IMR-90 (cell line): ENCODE measurements at regions not wholly inside any gene's neighbourhood (a gene's known extent, or its start where the extent isn't known, plus 50 kb on each side); places are given as distances from the start of the nearest gene placed in this dataset.

Experiments
- ATAC-seq: fragments of 200-7000 bp; cut with Tn5 transposase; 2 replicates; pipeline ENCODE4 v1.9.1; 2020; ENCODE audit warnings: low read depth, mild to moderate bottlenecking, moderate library complexity
- BruUV-seq: library from RNA; stranded (reverse); fragments of 400-500 nt; replicated peaks from 2 replicates; lab custom pipeline; 2021; lab: Mats Ljungman, UMichigan
- CTCF ChIA-PET: fragments of 300-600 bp; formaldehyde crosslinking; extraction: SDS; loops from one replicate; lab custom pipeline; 2021; ENCODE audit warnings: antibody characterized with exemption; lab: Yijun Ruan, JAX
- POLR2A ChIA-PET: fragments of 300-600 bp; sonication (Branson Sonifier 250); formaldehyde crosslinking; loops from one replicate; lab custom pipeline; 2022; ENCODE audit warnings: antibody characterized with exemption; ENCODE audit not compliant: unreplicated experiment; lab: Charles Lee
- DNase-seq: peaks from one replicate; pipeline ENCODE4 v3.0.0; 2013
- H2AFZ ChIP-seq: replicated peaks from 2 replicates; pipeline ENCODE3; 2013; ENCODE audit warnings: low read length, mild to moderate bottlenecking; ENCODE audit not compliant: poor library complexity
- H2AK5ac ChIP-seq: 2 replicates; pipeline ENCODE4 v1.6.1; 2013; ENCODE audit warnings: low read depth, low read length, inconsistent platforms
- H2AK9ac ChIP-seq: replicated peaks from 2 replicates; pipeline ENCODE3; 2013; ENCODE audit warnings: mild to moderate bottlenecking, low read depth, low read length, moderate library complexity; ENCODE audit not compliant: poor library complexity
- H2BK120ac ChIP-seq: 2 replicates; pipeline ENCODE4 v1.6.1; 2013; ENCODE audit warnings: low read depth, low read length, inconsistent platforms
- H2BK15ac ChIP-seq: 3 replicates; pipeline ENCODE4 v1.6.1; 2013; ENCODE audit warnings: low read depth, low read length, inconsistent platforms
- H2BK20ac ChIP-seq: 2 replicates; pipeline ENCODE4 v1.6.1; 2013; ENCODE audit warnings: low read depth, mild to moderate bottlenecking, inconsistent platforms, low read length, moderate library complexity
- H2BK5ac ChIP-seq: 2 replicates; pipeline ENCODE4 v1.6.1; 2013; ENCODE audit warnings: mild to moderate bottlenecking, low read depth, low read length, inconsistent platforms; ENCODE audit not compliant: poor library complexity, severe bottlenecking
- H3K14ac ChIP-seq: replicated peaks from 2 replicates; pipeline ENCODE4 v1.6.1; 2013; ENCODE audit warnings: low read depth, low read length, inconsistent platforms
- H3K18ac ChIP-seq: 2 replicates; pipeline ENCODE4 v1.6.1; 2013; ENCODE audit warnings: low read depth, low read length, control low read depth
- H3K23ac ChIP-seq: 2 replicates; pipeline ENCODE4 v1.6.1; 2013; ENCODE audit warnings: low read depth, low read length, inconsistent platforms
- H3K27ac ChIP-seq: 2 replicates; pipeline ENCODE4 v1.5.1; 2013; ENCODE audit warnings: mild to moderate bottlenecking, control low read depth, low read length; ENCODE audit not compliant: insufficient read depth
- H3K27me3 ChIP-seq: 2 replicates; pipeline ENCODE4 v1.6.1; 2013; ENCODE audit warnings: low read length; ENCODE audit not compliant: control insufficient read depth, insufficient read depth
- H3K36me3 ChIP-seq: 2 replicates; pipeline ENCODE4 v1.6.1; 2013; ENCODE audit warnings: low read length, mixed read lengths; ENCODE audit not compliant: control insufficient read depth, insufficient read depth
- H3K4ac ChIP-seq: 2 replicates; pipeline ENCODE4 v1.6.1; 2013; ENCODE audit warnings: low read depth, low read length, inconsistent platforms
- H3K4me1 ChIP-seq: 2 replicates; pipeline ENCODE4 v1.6.1; 2013; ENCODE audit warnings: low read length, mixed read lengths; ENCODE audit not compliant: control insufficient read depth, insufficient read depth
- H3K4me2 ChIP-seq: 2 replicates; pipeline ENCODE4 v1.6.1; 2013; ENCODE audit warnings: low read depth, mild to moderate bottlenecking, control low read depth, low read length, moderate library complexity
- H3K4me3 ChIP-seq: 2 replicates; pipeline ENCODE4 v1.5.1; 2013; ENCODE audit warnings: low read depth, mild to moderate bottlenecking, control low read depth, low read length, moderate library complexity; ENCODE audit not compliant: insufficient read depth
- H3K56ac ChIP-seq: 2 replicates; pipeline ENCODE4 v1.6.1; 2013; ENCODE audit warnings: low read length, inconsistent platforms; ENCODE audit not compliant: insufficient read depth; ENCODE audit errors: extremely low read depth
- H3K79me1 ChIP-seq, 2 experiments: 2 replicates each; pipeline ENCODE4 v1.6.1; 2013; ENCODE audit warnings: low read length in 2 of 2, inconsistent platforms in 1 of 2, low read depth in 1 of 2
- H3K9ac ChIP-seq: 2 replicates; pipeline ENCODE4 v1.6.1; 2013; ENCODE audit warnings: low read depth, low read length, control low read depth
- H3K9me1 ChIP-seq: 2 replicates; pipeline ENCODE4 v1.6.1; 2013; ENCODE audit warnings: low read length, inconsistent platforms; ENCODE audit not compliant: insufficient read depth
- H3K9me3 ChIP-seq: 2 replicates; pipeline ENCODE4 v1.6.1; 2013; ENCODE audit warnings: low read length; ENCODE audit not compliant: control insufficient read depth, insufficient read depth
- H4K20me1 ChIP-seq: 2 replicates; pipeline ENCODE4 v1.6.1; 2013; ENCODE audit warnings: low read length, inconsistent platforms; ENCODE audit not compliant: insufficient read depth
- H4K5ac ChIP-seq: 2 replicates; pipeline ENCODE4 v1.6.1; 2013; ENCODE audit warnings: mild to moderate bottlenecking, low read depth, low read length, control low read depth
- H4K8ac ChIP-seq, 2 experiments: 2 replicates each; pipeline ENCODE4 v1.6.1; 2013; ENCODE audit warnings: low read depth in 2 of 2, low read length in 2 of 2, control low read depth in 1 of 2, inconsistent platforms in 1 of 2
- H4K91ac ChIP-seq: 2 replicates; pipeline ENCODE4 v1.6.1; 2013; ENCODE audit warnings: low read depth, low read length, inconsistent platforms; ENCODE audit not compliant: insufficient read depth
- BHLHE40 ChIP-seq: fragments of 150-350 bp; IDR thresholded peaks from 2 replicates; pipeline ENCODE4 v1.6.1; 2016; ENCODE audit warnings: mild to moderate bottlenecking, low read depth, low read length
- FOS ChIP-seq: fragments of 150-350 bp; IDR thresholded peaks from 2 replicates; pipeline ENCODE4 v1.6.1; 2016; ENCODE audit warnings: low read depth, low read length
- USF2 ChIP-seq: fragments of 150-350 bp; IDR thresholded peaks from 2 replicates; pipeline ENCODE4 v1.6.1; 2017; ENCODE audit warnings: mild to moderate bottlenecking, antibody characterized with exemption, low read length, low read depth
- WGBS, 2 experiments: methylation state at CpG; one replicate each; pipeline versions ENCODE4 v1.1.5 to v1.1.7; 2013; ENCODE audit warnings: missing lambda C conversion rate in 2 of 2; ENCODE audit not compliant: insufficient read length in 1 of 2; ENCODE audit errors: extremely low coverage in 2 of 2; 5-methylcytosine and 5-hydroxymethylcytosine counted together
- dilution Hi-C: fragments of 300-500 bp; cut with HindIII; formaldehyde crosslinking; loops from one replicate; pipeline ENCODE4 v1.14.3; 2018; ENCODE audit warnings: low sequenced_read_pairs; ENCODE audit not compliant: unreplicated experiment
- in situ Hi-C: fragments of 300-500 bp; cut with MboI; formaldehyde crosslinking; loops from 3 replicates; pipeline ENCODE4 v1.14.3; 2019; ENCODE audit warnings: low sequenced_read_pairs, inconsistent platforms, mixed read lengths
- intact Hi-C: fragments of 100-400 bp; cut with micrococcal nuclease; formaldehyde crosslinking; loops from 2 replicates; pipeline ENCODE4 v1.10.0; 2022

- no peak for DNase-seq
- Histone ChIP-seq H4K8ac (no peak overlapping the region), H3K27me3 (peaks cover 33% of the 10 kb centered on the region), H3K9me3 (no peaks in the 10 kb centered on the region), H2BK120ac (no peak overlapping the region), H3K14ac (no peak overlapping the region), H3K56ac (no peak overlapping the region), H2AK5ac (no peak overlapping the region), H2BK15ac (no peak overlapping the region), H3K36me3 (no peaks in the 10 kb centered on the region), H3K4ac (no peak overlapping the region), H3K18ac (no peak overlapping the region), H3K9me1 (no peaks in the 10 kb centered on the region), H3K23ac (no peak overlapping the region), H3K4me3 (no peak overlapping the region; the same call in 1 of the 2 replicates), H3K9ac (no peak overlapping the region), H2BK20ac (no peak overlapping the region), H2AFZ (peak overlapping the region; percentile 21), H3K4me1 (no peaks in the 10 kb centered on the region), H4K20me1 (no peaks in the 10 kb centered on the region), H2AK9ac (no peak overlapping the region), H3K27ac (no peak overlapping the region), H4K5ac (no peak overlapping the region), H3K79me1 (no peaks in the 10 kb centered on the region), H3K4me2 (no peak overlapping the region; the same call in 1 of the 2 replicates), H2BK5ac (no peak overlapping the region), H4K91ac (no peak overlapping the region)
- intact Hi-C loops (no loop called here), in situ Hi-C loops (no loop called here), dilution Hi-C loops (no loop called here)
- CTCF ChIA-PET: no interaction called here
- peak; percentile 40 for ATAC-seq
- no TSS peak for BruUV-seq
- POLR2A ChIA-PET: no interaction called here
- WGBS, 2 experiments: no CpG with 5 or more reads among the region's 21 CpGs
- TF ChIP-seq USF2 (no peak), FOS (no peak), BHLHE40 (no peak)
These were observed 93.3 kb downstream of the RNASET2 start for GRCh38 chr6:166862978-166863530.
